ENCODE measurements at regions not wholly inside any gene's neighbourhood (a gene's known extent, or its start where the extent isn't known, plus 50 kb on each side); places are given as distances from the start of the nearest gene placed in this dataset.

- ATAC-seq: no peak
- no peak overlapping the region for H3K4me3 Mint-ChIP-seq
- peaks cover 12% of the 10 kb centered on the region for H3K9me3 Mint-ChIP-seq
- no peaks in the 10 kb centered on the region for H3K36me3 Mint-ChIP-seq
- DNase-seq (ENCODE audit: low spot score in 2 of 2): no peak
- H3K4me1 Mint-ChIP-seq: no peaks in the 10 kb centered on the region
- no peak overlapping the region for H3K27ac Mint-ChIP-seq
Measured at GRCh38 chr1:69499203-69499803, 68.4 kb upstream of the LRRC7 start.

- DNase-seq (ENCODE audit: low spot score in 2 of 2) (no peak), ATAC-seq (no peak)
- peaks cover under 1% of the 10 kb centered on the region for H3K9me3 Mint-ChIP-seq
- H3K36me3 Mint-ChIP-seq: no peaks in the 10 kb centered on the region
- H3K4me3 Mint-ChIP-seq: no peak overlapping the region
- H3K27ac Mint-ChIP-seq: no peak overlapping the region
- no peaks in the 10 kb centered on the region for H3K4me1 Mint-ChIP-seq
Measured at GRCh38 chr1:69502991-69503390, 64.7 kb upstream of the LRRC7 start.

GRCh38 chr1:69504730-69505252 lies 62.9 kb upstream of the LRRC7 start:
- ATAC-seq (no peak), DNase-seq (ENCODE audit: low spot score in 2 of 2) (no peak)
- Mint-ChIP-seq H3K4me1 (no peaks in the 10 kb centered on the region), H3K9me3 (peaks cover 3% of the 10 kb centered on the region), H3K4me3 (no peak overlapping the region), H3K36me3 (no peaks in the 10 kb centered on the region), H3K27ac (no peak overlapping the region)

- DNase-seq (ENCODE audit: low spot score in 2 of 2) (no peak), ATAC-seq (no peak)
- Mint-ChIP-seq H3K36me3 (no peaks in the 10 kb centered on the region), H3K27ac (no peak overlapping the region), H3K4me3 (no peak overlapping the region), H3K9me3 (peaks cover 9% of the 10 kb centered on the region), H3K4me1 (no peaks in the 10 kb centered on the region)
Measured at GRCh38 chr1:69506311-69506710, 61.4 kb upstream of the LRRC7 start.

- Mint-ChIP-seq H3K4me3 (no peak overlapping the region), H3K36me3 (no peaks in the 10 kb centered on the region), H3K9me3 (peaks cover 10% of the 10 kb centered on the region), H3K27ac (no peak overlapping the region), H3K4me1 (no peaks in the 10 kb centered on the region)
- DNase-seq (ENCODE audit: low spot score in 2 of 2) (no peak), ATAC-seq (no peak)
Measured at GRCh38 chr1:69506721-69507120, 61.0 kb upstream of the LRRC7 start.

GRCh38 chr1:69510026-69510425 lies 57.7 kb upstream of the LRRC7 start:
- peaks cover 10% of the 10 kb centered on the region for H3K9me3 Mint-ChIP-seq
- DNase-seq (ENCODE audit: low spot score in 2 of 2) (no peak), ATAC-seq (no peak)
- H3K4me1 Mint-ChIP-seq: no peaks in the 10 kb centered on the region
- no peak overlapping the region for H3K4me3 Mint-ChIP-seq
- no peaks in the 10 kb centered on the region for H3K36me3 Mint-ChIP-seq
- no peak overlapping the region for H3K27ac Mint-ChIP-seq

GRCh38 chr1:69511426-69512192 lies 56.1 kb upstream of the LRRC7 start:
- Mint-ChIP-seq H3K4me3 (no peak overlapping the region), H3K4me1 (no peaks in the 10 kb centered on the region), H3K36me3 (no peaks in the 10 kb centered on the region), H3K9me3 (peaks cover 10% of the 10 kb centered on the region), H3K27ac (no peak overlapping the region)
- no peak for ATAC-seq
- DNase-seq (ENCODE audit: low spot score in 2 of 2): no peak

- H3K4me1 Mint-ChIP-seq: no peaks in the 10 kb centered on the region
- no peak for DNase-seq (ENCODE audit: low spot score in 2 of 2)
- no peak for ATAC-seq
- H3K9me3 Mint-ChIP-seq: peaks cover 13% of the 10 kb centered on the region
- H3K36me3 Mint-ChIP-seq: no peaks in the 10 kb centered on the region
- no peak overlapping the region for H3K4me3 Mint-ChIP-seq
- no peak overlapping the region for H3K27ac Mint-ChIP-seq
Measured at GRCh38 chr1:69513601-69514000, 54.1 kb upstream of the LRRC7 start.

All from stimulated activated effector memory CD8-positive, alpha-beta T cell treated with anti-CD3 and anti-CD28 coated beads, Interleukin-12 subunit alpha, Interleukin-12 subunit beta, amount 100 ng/mL, for 72 hours (primary cell).